NCI-H2196 (cell line): ENCODE measurements at regions not wholly inside any gene's neighbourhood (a gene's known extent, or its start where the extent isn't known, plus 50 kb on each side); places are given as distances from the start of the nearest gene placed in this dataset.

ENCODE experiments used
- DNase-seq: peaks from one replicate; lab custom pipeline; 2025; ENCODE audit not compliant: unreplicated experiment; lab: John Stamatoyannopoulos, UW

DNA sequence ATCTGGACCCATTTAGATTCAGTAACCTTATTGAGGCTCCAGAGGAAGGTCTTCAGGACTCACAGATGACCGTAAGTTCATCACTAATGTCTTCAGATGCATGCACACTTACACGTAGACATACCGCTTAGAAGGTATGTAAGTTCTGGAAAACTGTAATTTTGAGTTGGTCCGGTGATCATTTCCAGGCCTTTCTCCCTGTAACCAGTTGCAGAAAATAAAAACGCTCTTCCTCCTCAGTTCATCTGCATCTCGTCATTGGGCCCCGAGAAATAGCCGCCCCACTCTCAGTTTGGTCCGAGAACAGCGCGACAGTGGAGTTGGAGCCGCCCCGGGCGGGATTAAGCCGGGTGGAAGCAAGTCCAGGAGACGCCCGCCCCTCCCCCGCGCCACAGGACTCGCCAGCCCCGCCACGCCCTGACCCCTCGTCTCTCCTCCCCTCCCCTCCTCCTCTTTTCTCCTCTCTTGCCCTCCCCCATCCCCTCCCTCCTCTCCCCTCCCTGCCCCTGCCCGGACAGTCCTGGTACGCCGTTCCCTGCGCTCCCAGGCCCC, 83.7 kb downstream of the TNFAIP2 start:
- no peak for DNase-seq

DNA sequence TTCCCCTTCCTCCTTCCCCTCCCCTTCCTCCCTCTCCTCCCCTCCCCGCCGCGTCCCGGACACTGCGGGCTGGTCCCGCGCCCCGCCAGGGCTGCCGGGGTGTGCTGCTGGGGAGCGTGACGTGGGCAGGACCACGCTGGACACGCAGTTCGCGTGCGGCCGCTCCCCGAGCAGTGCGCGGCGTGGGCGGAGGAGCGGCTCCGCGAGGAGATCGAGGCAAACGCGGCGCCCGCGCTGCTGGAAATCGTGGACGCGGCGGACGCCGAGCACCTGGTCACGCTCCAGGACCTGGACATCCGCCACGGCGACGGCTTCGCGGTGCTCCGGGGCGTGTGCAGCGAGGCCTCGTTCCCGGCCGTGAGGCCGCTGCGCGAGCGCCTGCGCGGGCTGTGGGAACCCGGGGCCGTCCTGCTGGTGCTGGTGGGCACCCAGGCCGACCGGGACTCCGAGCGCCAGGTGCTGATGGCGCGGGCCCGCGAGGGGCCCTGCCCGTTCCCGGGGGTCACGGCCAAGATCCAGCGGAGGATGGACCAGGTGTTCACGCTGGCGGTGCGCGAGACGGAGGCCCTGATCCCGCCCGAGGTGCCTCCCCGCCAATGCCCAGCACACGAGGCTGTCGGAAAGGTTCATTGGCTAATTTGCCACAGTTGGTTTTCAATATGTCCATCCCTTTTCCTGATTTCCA, 84.3 kb downstream of the TNFAIP2 start:
- no peak for DNase-seq

DNA sequence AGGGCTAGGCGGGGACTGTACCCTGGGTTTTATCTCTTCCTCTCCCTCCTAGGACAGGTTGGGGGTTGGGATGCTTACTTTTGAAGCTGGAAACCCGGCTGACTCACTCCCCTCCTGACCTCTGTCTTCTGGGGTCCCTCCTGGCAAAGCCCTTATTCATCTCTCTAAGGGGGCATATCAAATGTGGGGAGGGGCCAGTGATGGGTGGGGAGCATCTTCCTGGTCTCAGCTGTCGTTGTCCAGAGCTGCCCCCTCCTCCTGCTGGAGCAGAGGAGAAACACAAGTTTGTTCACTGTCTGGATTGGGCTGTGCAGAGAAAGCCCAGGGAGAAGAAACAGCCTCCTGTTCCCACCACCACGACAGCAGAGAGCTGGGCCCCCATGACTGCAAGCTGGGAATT, 85.8 kb downstream of the TNFAIP2 start:
- no peak for DNase-seq

DNA sequence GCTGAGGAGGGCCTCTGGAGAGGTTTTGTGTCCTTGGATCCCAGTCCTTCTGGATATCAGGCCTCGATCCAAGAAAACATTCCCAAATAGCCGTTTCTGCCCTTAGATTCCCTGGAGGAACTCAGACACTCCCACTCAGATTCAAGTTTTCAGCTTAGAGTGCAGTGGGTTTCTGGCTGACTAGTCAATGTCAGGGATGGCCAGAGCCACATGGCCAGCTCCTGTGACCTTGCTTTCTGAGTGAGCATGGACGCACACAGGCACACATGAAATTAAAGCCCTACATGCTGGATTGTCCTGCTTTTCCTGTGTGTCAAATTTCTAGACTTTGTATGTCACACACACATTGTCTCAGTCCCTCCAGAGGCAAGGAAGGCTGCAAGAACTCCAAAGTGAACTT, 86.2 kb downstream of the TNFAIP2 start:
- DNase-seq = no peak

DNA sequence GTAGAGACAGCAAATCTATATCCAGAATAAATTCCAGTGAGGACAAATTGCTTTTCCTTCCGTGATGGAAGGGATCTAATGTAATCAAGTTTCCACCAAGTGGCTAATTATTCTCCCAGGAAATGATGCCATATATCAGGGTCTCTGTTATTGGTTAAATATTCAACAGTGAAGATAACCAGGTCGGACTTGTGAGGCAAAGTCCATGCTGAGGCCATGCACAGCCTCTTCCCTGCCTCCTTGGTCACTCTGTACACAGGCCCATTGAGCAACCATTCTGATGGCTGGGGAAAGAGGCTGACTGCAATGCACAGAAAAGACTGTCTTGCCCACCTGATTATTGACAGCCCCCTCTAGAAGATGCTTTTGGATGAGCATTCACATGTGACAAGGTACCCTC, 90.1 kb downstream of the TNFAIP2 start:
- DNase-seq = no peak

DNA sequence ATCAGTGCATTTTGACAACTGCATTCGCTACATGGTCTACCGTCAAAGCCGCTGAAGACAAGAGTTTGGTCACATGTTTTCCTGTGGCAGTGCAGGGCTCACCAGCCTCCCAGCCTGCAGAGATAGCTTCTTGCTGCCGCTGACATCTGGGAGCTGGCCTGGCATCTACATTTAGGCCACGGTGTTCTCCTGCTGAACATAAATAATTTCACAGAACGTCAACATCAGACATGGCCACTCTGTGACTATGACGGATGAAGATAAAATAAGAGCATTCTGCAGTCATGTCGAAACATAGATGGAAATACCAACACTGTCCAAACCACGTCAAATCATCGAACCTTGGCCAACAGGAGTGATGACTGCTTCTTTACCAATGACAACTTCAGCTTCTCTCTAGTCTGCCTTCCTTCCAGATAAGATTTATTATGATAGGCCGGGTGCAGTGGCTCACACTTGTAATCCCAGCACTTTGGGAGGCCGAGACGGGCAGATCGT, 91.2 kb downstream of the TNFAIP2 start:
- DNase-seq = no peak

DNA sequence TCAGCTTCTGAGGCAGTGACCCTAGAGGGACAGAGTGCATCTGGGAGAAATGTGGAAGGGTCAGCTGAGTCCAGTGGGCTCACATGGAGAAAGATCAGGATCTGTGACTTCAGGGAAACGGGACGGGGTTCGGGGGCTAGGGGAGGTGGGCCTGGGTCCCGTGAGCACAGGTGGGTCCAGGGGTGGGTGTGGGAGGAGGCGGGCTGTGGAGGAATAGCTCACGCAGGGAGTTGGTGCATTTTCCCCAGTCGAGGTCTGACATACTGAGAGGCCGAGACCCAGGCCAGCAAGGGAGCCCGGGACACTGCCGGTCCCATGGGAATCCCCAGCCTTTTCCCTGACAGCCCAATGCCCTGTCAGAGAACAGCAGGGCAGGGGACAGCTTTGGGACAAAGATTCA, 93.1 kb downstream of the TNFAIP2 start:
- DNase-seq = no peak

DNA sequence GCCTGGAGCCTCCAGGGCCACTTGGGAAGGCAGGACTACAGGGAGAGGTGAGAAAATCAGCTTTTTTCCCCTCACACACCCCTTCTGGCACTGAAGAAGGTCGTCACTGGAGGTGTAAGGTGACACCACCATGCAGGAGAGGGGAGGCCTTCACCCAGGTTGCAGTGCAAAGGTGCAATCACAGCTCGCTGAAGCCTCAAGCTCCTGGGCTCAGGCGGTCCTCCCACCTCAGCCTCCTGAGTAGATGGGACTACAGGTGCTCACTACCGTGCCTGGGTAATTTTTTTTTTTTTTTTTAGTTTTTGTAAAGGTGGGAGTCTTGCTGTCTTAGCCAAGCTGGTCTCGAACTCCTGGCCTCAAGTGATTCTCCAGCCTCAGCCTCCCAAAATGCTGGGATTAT, 93.6 kb downstream of the TNFAIP2 start:
- DNase-seq = no peak

DNA sequence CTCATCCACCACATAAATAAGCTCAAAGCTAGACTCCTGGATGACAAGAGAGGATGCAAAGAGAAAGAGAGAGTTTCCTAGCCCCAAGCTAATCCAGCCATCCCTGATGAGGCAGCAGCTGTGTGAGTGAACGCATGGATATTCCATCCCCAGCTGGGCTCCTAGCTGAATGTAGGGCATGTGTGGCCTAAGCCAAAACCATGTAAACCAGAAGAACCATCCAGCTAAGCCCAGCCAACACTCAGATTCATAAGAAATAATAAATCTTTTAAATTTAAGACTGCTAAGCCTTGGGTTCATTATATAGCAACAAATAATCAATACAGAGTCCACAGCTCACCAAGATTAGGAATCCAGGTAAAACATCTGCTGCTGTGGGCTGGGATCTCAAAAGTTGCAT, 94.3 kb downstream of the TNFAIP2 start:
- no peak for DNase-seq

DNA sequence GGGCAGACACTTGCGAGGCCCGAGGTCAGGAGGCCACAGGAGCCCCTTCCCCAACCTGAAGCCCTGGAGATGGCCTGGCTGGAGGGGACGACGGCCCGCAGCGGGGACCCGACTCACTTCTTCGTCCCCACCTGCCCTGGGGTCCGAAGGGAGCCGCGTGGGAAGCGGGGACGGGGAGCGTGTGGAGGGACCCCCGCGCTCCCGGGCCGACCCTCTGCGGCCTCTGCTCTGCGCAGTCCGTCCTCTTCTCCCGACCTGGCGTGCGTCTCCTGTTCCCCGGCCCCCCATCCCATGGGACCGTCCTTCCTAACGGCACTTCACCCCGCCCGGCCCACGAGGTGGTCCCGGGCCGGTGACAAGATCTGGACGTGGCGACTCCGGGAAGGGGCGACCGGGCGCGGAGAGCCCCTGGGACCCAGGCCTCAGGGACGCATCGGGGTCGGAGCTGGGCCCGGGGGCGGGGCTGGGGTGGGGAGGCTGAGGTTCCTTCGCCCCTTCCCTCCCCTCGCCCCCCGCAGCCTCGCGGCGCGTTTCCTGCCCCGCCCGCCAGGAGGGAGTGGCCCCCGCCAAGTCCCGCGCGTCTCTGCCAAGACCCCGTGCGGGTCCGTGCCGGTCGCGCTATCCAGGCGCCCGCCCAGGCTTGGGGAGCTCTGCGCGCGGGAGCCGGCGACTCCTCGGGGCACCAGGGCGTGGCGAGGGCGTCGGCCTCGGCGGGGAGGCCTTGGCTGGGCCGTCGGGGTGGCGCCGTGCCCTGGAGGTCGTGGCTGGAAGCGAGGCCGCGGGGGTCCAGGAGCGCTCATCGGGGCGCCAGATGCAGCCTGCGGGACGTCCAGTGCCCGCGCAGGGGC, 97.1 kb downstream of the TNFAIP2 start:
- DNase-seq = no peak

DNA sequence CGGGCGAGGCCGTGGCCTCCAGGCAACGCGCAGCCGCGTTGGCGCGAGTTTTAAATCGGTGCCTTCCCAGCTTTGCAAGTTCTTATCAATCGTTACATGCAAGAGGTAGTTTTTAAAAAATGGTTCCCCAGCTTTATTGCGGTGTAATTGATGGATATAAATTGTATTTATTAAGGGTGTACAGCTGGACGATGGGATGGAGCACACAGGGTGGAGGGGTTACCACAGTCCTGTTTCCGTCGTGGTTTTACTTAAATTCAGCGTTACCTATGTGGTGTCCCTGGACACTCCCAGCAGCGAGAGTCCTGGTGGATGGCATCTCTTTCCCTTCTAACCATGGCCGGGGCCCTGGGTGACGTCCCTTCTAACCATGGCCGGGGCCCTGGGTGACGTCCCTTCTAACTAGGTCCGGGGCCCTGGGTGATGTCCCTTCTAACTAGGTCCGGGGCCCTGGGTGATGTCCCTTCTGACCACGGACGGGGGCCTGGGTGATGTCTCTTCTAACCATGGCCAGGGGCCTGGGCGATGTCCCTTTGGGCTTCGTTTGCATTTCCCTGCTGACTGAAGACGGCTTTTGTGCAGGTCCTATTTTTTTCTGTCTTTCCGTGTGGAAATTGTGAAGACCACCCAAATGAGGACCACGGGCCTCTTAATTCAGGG, 97.9 kb downstream of the TNFAIP2 start:
- no peak for DNase-seq

DNA sequence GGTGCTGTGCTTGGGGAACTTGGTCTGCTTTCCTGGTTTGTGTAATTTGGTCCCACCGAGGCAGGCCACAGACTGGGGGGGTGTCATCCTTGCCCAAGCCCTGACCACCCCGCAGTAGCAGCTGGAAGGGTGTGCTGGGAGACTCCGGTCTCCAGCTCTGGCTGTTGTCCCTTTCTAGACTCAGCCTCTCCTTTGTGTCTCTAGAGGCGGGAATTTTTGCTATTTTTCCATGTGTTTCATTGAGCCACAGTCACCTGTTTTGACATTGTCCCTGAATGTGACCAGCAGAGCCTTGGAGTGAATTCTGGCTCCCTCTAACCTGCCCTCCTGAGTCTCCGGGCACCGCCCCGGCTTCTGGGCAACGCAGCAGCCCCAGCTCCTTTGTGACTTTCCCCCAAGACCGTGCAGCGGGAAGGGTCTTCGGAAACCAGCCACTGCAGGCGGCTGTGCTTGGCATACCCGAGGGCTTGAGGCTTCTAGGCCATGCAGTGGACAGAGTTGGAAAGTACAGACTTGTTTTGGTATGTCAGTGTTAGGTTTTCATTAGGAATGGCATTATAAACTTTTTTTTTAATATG, 98.6 kb downstream of the TNFAIP2 start:
- no peak for DNase-seq

DNA sequence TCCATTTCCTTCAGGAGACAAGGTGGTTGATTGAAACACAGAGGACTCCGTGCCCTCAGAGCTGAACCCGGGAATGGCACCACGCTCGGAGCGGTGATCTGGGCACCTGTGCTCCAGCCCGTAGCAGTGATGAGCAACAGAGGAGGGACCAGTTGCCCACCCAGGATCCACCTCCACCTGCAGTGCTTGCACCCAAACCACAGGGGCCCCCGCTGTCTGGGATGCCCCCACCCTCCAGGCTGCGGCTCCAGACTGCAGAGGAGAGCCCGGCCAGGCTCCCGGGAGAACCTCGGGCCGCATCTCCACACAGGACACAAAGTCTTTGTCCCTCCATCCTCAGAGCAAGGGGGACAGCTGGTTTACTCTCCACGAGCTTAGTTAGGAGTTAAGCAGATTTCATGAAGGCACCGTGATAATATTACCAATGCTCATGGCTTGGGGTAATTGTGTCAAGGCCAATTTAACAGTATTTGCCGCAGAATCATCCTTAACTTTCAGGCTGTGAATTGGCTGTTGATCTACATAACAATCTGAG, 100.6 kb downstream of the TNFAIP2 start:
- no peak for DNase-seq

DNA sequence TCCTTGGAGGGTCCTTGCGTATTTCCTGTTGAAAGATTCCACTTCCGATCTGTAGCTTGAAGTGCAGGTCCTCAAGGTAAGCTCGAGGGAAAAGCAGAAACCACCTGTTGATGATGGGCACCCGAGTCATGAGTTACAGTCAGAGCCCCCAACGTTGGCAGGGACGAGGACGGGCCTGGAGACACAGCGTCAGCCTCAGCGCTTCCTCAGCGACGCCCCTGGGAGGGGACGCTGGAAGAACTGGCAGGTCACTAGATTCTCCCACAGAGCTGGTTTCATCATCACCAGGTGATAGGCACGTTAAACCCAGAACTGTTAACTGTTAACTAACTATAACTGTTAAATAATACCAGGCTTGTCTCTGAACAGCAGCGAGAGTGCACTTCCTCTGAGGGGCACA, 101.8 kb downstream of the TNFAIP2 start:
- DNase-seq = no peak

DNA sequence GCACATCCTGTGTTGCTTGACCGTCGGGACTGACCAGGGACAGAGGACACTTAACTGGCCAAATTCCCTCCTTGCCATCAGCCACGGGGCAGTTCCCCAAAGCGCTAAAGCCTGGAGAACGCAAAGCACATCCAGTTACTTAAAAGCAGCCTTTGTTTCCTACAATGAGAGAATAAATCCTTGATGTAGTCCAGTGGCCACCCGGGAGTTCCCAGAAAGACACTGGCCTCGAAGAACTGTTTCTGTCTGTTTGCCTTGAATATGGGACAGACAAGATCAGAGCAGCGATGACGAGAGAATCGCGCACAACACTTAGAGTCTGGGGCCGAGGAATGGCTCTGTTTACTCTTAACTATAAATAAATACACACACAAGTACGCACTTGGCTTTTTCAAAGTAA, 102.2 kb downstream of the TNFAIP2 start:
- DNase-seq = no peak

DNA sequence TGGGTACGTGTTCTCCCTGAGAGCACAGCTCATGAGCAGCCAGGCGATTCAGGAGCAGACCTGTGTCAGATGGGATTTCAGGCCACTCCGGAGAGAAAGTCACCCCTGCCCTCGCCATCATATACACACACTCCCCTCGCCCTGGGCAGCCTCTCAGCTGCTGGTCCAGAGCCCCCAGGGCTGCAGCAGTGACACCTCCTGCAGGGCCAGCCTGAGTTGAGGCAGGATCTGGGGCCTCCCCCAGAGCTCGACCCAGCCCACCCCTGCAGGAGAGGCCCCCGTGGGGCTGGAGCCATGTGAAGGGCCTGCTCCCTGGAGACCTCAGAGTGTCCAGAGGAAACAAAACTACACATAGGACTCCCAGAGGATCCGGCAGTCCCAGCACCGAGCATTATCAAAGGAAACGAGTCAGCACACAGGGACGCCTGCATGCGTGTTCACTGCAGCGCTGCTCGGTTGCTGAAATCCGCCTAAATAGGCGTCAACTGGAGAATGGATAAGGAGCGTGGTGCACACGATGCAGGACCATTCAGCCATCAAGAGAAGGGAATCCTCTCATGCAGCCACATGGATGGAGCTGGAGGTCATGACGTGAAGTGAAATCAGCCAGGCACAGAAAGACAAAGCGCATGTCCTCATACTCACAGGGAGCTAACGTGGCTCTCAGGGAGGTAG, 104.0 kb downstream of the TNFAIP2 start:
- no peak for DNase-seq

DNA sequence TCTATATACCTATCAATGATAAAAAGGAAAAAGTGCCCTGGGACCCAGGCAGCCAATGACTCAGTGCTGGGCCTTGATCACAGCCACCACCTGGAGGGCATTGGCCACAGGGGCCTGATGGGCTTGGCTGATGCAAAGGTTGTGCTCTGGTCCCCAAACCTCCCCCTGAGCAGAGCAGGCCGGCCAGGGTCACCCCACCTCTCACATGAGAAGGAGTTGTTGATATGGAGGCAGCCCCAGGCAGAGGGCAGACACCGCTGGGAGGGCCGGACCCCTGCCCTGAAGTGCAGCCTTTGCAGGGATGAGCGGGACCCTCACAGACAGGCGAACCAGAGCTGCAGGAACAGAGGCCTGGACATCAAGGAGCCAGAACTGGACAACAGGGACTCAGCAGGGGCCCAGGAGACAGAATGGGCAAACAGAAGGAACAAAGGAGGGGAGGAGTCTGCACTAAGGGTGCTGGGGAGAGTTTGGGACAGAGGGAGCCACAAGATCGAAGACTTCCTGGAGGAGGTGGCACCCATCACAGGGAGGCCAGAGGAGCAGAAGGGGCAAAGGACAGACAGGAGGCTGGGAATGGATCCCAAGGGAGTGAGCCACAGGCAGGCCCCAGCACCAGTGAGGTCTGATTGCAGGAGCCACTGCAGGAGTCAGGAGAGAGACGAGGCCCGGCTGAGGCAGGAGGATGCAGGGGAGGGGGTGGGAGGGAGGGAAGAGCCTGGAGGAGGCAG, 105.0 kb downstream of the TNFAIP2 start:
- no peak for DNase-seq

DNA sequence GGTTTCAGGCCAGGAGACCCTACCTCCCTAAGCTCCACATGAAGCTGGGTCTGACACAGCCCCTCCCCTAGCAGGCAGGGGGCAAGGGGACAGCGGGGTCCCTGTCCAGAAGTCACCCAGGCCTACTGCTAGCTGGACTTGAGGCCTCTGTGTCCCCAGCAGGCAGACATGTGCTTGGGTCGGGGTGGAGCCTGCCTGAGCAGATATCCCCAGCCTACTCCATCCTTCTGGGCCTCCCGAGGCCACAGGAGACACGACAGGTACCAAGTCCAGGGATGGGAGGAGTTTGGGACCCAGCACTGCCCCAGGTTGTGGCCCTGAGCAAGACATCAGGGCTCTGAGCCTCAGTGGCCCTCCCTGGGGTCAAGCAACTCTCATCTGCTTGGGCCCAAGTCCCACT, 105.2 kb upstream of the EIF5 start:
- DNase-seq = no peak

DNA sequence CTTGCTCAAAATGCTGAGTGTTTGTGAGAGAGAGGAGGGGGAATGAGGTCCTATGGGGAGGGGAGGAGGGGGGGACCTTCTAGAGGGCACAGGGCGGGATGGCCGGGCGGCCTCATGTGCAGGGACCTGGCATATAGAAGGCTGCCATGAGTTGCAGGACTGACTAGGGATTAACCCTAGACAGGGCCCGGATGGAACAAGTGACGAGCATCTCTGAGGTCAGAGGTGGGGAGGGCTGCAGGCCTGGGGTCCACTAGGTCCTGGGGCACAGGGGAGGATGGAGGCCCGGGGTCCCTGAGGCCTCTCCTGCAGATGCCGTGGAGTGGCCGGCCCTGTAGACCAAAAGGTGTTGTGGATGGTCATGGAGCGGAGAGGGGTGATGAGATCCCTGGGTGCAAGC, 104.0 kb upstream of the EIF5 start:
- DNase-seq = no peak
